ENCODE measurements at regions not wholly inside any gene's neighbourhood (a gene's known extent, or its start where the extent isn't known, plus 50 kb on each side); places are given as distances from the start of the nearest gene placed in this dataset.

DNA sequence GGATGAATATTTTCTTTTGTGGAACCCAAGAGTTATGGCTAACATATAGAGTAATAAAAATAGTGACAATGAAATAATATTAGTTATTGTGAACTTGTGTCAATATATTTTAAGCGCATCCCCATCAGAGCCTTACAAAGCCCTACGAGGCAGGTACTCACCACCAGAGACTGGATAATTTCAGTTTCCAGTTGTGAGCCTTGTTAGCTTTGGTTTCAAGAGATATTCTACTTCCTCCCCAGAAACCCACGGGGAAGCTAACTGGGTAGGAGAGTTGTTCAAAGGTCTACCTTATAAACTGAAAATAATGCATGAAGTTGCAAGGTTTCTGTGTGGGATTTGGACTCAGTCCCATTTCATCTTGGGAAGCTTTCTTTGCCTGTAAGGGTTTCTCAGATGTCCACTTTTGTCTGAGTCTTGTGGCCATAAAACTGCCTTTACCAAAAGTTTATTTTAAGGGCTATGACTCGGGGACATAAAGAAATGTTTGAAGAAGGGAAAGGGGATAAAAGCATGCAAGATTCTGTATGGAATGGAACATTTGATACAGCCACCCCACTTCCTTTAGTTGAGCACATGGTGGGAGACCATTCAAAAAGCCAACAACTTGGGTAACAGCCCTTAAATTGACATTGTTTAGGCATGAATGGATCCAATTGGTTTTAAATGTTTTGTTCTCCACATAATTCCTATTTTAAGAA lies 57.4 kb upstream of the ANKRD55 start:
- TF ChIP-seq FOXJ3 (CRISPR knock-in tag; IDR thresholded peaks at IDR 0.05; ENCODE audit: borderline replicate concordance) = no peak
- TF ChIP-seq EP300 (IDR thresholded peaks at IDR 0.05; ENCODE audit: low read depth in 2 of 2, low read length in 2 of 2) = no peak
- TF ChIP-seq EP300 (CRISPR knock-in tag; IDR thresholded peaks at IDR 0.05; ENCODE audit: borderline replicate concordance) = no peak
- TF ChIP-seq MYNN (CRISPR knock-in tag; IDR thresholded peaks at IDR 0.05; ENCODE audit: low read depth) = no peak
- TF ChIP-seq POLR2AphosphoS5 (IDR thresholded peaks at IDR 0.05; ENCODE audit: low read depth, low read length) = no peak
- TF ChIP-seq POLR2AphosphoS2 (IDR thresholded peaks at IDR 0.05; ENCODE audit: low read depth, low read length) = no peak
- no peak for TF ChIP-seq RAD51 (IDR thresholded peaks at IDR 0.05; ENCODE audit: borderline replicate concordance)
- no peak for TF ChIP-seq EED (CRISPR knock-in tag; IDR thresholded peaks at IDR 0.05)
- TF ChIP-seq FOXK2 (IDR thresholded peaks at IDR 0.05) = no peak
- TF ChIP-seq FOXK1 (CRISPR knock-in tag; IDR thresholded peaks at IDR 0.05; ENCODE audit: borderline replicate concordance, low read depth) = no peak
- TF ChIP-seq ZNF777 (CRISPR knock-in tag; IDR thresholded peaks at IDR 0.05) = no peak
- TF ChIP-seq SP2 (CRISPR knock-in tag; IDR thresholded peaks at IDR 0.05) = no peak
- TF ChIP-seq ZMYM4 (CRISPR knock-in tag; IDR thresholded peaks at IDR 0.05) = no peak

Measured in HepG2 (cell line).